CD4-positive, alpha-beta T cell treated with Interleukin-6 for 4 hours (primary cell): ENCODE measurements at regions not wholly inside any gene's neighbourhood (a gene's known extent, or its start where the extent isn't known, plus 50 kb on each side); places are given as distances from the start of the nearest gene placed in this dataset.

ENCODE experiments used
- DNase-seq: peaks from one replicate; pipeline ENCODE4 v3.0.0-alpha.2; 2020; ENCODE audit warnings: mixed read lengths

DNA sequence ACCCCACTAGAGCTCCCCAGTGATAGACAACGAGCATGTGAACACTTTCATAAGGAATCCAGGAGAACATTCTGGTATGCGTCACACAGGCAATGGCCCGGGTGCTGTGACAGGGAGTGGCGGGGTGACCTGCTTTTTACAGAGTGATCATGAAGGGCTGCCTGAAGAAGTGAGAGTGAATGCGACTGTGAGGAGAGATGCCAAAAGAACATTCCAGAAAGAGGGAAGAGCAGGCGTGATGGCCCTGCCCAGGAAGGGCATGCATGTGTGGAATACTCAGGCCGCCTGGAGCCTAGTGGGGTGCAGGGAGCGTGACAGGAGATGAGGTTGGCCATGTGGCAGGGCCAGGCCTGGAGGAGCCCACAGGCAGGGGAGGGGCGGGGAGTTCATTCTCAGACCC, 53.8 kb downstream of the FZD10 start:
- no peak for DNase-seq

DNA sequence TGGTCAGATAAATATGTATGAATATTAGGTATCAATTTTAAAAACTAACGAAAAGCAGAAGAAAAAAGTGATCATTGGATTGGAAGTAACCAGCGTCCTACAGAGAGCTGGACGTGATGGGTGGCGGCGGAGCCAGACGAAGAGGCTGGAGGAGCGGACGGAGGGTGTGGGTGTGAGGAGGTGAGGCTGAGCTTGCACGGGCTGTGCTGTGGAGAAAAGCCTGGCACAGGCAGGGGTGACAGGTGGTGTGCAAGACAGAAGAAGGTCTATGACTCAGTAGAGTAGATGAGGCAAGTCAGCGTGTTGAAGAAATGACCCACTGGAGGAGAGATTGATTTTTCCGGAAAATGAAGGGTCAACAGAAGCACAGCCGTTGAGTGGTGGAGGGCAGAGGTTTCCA, 56.4 kb downstream of the FZD10 start:
- DNase-seq, result no peak

GRCh38 chr12:130219929-130220705, 57.9 kb downstream of the FZD10 start:
- DNase-seq, result no peak

- DNase-seq, result no peak
Measured at GRCh38 chr12:130220706-130221100, 58.4 kb downstream of the FZD10 start.

DNA sequence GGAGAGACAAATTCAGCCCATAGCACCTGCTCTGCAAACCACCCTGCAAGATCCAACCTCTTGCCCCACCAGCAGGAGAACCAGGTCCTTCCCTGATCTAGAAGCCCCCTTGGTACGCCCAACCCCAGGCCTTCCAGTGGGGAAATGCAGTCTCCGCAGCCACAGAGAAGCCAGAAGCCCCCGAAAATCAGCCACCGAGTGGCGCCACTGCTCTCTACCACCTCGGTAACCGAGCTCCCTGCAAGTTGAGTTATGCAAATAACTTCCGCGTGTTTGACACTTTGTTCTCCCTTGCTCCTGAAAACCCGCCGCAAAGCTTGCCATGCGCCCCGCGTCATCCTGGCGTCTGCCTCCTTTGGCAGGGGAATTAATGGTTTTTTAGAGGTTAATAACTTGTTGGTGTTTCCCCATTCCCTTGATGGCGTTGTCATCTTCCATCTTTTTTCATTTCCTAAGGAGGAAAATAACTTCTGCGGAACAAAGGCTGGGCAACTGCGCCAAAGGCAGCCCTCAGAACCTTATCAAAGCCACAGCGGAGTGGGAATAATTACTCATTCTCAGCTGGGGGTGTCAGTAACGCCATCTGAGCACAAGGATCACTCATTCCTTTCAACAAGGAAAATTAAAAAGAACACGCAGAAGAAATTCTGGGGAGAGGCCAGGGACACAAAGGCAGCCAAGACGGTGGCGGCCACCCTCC, 60.4 kb downstream of the FZD10 start:
- no peak for DNase-seq

- no peak for DNase-seq
Measured at GRCh38 chr12:130223767-130224244, 61.5 kb downstream of the FZD10 start.

- DNase-seq, result no peak
Measured at GRCh38 chr12:130224613-130225012, 62.3 kb downstream of the FZD10 start.

DNA sequence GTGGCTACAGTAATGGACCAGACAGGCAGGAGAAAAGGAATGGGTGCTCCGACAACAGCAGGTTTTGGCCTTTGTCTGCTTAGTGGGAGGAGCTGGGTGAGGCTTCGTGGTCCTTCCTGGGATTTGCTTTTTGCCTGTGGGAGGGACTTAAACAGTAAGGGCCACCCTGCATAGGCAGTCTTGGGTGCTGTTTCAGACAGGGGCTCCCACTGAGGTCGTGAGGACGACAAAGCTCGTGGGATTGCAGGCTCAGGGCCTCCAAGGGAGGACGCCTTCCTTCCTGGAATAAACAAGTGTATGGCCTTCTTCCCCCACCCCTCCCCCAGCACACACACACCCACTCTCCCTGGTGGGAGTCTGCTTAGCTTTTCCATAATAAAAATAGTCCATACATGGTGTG, 63.1 kb downstream of the FZD10 start:
- DNase-seq, result no peak

GRCh38 chr12:130226126-130226525, 63.9 kb downstream of the FZD10 start:
- DNase-seq, result no peak

- no peak for DNase-seq
Measured at GRCh38 chr12:130226771-130227170, 64.5 kb downstream of the FZD10 start.

DNA sequence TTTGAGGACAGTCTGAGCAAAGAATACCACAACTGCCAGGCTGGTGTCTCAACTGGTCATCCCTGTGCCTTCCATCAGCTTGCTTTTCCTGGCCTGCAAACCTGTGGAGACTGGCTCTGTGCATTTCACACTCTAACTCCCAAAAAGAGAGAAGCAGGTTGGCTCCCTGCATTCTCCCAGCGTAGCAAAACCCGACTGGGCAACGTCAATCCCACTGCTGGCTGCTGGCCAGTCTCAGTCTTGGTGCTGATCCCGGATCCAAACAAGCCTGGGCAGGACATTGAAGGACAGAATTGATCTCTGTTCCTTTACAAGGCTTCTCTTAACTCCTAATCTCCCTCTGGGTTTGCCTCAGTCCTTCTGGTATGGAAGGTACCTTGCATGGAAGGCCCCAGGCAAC, 65.4 kb downstream of the FZD10 start:
- DNase-seq, result no peak

DNA sequence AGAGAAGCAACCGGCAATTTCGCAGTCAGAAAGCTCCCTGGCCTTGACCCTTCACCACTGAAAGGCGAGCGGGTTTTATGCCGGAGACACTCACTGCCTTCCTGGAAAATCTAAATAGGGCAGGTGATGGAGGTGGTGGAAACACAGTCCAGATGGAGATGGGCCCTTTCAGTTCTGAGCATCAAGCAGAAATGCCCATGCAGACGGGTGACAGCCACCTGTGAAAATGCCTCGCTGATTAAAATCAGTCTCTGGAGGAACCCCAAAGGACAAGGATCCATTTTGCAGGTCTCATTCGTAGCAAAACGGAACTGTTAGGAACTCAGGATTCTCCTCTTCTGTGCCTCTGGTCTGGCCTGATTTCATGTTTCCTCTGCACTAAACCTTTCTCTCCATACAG, 74.2 kb downstream of the FZD10 start:
- no peak for DNase-seq

DNA sequence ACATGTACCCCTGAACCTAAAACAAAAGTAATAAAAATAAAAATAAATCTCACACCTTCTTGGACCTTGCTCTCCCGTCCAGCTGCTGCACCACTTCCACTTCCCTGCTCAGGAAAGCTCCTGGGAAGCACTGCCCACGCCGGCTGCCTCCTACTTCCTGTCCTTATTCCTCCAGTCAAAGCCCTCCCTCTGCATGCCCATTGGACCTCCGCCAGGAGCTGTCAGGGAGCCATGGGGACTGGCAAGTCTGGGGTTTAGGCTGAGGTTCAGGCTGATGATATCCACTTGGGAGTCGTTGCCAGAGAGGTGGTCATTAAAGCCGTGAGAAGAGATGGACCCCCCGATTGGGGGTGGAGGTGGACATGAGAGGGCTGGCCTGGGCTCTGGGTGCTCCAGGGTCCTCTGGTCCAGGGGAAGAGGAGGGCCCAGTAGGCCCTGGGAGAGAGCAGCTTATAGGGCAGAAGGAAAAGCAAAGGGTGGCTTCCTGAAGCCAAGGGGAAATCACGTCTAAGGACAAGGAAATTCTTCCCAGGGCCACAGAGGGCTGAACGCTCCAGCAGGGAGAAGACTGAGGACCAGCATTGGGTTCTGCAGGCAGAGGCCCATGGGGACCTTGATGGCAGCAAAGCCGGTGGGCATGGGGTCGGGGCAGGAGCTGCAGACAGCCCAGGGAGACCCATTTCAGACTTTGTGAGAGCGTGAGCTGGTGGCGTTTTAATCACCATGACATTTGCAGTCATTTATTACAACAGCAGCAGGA, 78.7 kb downstream of the FZD10 start:
- no peak for DNase-seq

- no peak for DNase-seq
Measured at GRCh38 chr12:130242506-130242905, 80.2 kb downstream of the FZD10 start.

GRCh38 chr12:130245251-130245650, 83.0 kb downstream of the FZD10 start:
- DNase-seq, result no peak

DNA sequence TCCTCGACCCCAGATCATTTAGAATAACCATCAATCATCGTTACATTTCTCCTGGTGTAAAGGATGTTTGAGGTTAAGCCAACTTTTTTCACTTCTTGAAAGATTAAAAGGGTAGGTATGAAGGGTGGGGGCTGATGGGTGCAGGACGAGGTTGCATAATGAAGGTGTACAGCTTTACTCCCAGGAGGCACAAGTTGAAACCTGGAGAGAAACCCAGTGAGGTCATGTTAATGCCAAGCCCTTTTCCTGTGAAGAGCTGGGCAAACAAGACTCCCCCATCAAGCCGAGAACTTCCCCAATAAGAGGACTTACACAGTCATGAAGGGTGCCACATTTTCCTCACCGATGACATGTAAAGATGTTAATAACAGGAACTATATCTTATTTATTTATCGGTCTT, 84.3 kb downstream of the FZD10 start:
- no peak for DNase-seq

DNA sequence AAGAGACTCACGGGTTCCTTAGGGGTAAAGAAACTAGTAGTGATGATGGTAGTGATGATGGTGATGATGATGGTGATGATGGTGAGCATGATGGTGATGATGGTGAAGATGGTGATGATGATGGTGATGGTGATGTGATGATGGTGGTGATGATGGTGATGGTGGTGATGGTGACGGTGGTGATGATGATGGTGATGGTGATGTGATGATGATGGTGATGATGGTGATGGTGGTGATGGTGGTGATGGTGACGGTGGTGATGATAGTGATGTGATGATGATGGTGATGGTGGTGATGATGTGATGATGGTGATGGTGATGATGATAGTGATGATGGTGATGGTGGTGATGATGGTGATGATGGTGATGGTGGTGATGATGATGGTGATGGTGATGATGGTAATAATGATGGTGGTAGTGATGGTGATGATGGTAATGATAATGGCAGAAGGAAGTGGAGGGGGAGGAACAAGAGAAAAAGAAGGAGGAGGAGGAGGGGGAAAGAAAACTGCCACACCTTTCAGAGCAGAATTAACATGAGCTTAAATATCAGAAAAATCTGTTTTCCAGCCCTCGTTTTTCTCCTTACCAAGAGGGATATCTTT, 85.5 kb downstream of the FZD10 start:
- DNase-seq, result no peak

DNA sequence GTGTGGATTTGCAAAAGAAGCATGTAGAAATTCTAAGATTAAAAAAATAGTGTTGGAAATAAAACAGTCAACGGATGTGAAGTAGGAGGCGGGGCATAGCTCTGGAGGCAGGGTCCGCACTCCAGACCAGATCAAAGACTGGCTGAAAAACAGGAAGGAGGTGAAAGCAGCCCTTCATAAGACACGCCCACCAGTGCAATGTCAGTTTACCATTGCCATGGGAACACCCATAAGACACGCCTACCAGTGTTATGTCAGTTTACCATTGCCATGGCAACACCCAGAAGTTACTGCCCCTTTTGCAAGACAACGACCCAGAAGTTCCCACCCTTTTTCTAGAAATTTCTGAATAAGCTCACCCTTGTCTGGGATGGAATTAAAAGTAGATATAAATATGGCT, 87.1 kb downstream of the FZD10 start:
- no peak for DNase-seq

GRCh38 chr12:130251236-130251780, 86.4 kb upstream of the PIWIL1 start:
- no peak for DNase-seq

- DNase-seq, result no peak
Measured at GRCh38 chr12:130253866-130254265, 83.8 kb upstream of the PIWIL1 start.

DNA sequence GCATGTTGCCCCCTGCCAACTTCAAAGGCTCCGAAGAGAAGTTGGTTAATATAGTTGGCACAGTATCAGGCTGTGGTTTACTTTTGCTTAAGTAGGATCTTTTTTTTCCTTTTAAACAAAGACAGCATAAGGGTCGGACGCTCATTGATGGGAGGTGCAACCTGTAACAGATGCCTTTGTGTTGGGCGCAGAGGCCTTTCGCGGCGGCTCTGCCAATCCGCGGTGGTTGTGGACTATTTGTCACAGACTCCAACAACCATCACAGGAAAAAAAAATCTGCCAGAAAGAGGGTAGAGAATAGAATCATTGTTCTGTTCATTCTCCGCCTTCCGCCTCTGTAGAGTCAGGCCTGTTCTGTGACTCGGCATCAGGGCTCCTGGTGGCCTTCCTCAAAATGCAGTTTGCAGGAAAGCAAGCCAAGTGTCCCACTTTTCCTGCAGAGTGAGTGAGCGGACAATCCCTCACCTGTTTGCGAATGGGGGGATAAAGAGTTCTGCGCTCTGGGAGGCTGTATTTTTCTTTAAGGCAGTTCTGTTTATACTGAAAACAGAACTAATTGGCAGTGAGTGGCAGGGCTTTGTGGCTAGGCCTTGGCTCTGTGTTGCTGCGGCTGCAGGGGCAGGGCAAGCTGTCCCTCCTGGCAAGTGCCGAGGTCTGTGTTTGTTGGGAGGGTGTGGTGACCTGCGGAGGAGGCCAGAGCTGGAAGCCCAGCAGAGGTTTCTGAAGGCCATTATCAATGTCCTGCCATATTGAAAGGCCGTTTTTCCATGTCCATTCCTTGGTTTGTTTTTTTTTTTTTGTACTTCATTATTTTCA, 83.0 kb upstream of the PIWIL1 start:
- DNase-seq, result no peak

DNA sequence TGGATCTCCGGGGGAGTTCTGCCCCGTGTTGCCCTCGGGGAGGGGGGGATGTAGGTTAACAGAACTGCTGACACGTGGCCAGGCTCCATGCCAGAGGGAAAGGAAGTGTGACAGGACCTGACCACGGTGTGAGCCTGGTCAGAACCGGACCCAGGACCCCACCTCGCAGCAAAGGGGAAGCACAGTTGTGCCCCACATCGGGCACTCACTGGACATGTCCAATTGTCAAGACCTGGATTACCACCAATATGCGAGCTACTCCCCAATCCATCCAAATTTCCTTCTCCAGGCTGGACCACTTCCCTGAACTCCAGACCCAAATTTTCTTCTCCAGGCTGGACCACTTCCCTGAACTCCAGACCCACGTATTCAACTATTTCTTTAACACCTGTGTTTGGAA, 78.8 kb upstream of the PIWIL1 start:
- DNase-seq, result no peak
